ENCODE measurements at regions not wholly inside any gene's neighbourhood (a gene's known extent, or its start where the extent isn't known, plus 50 kb on each side); places are given as distances from the start of the nearest gene placed in this dataset.

DNA sequence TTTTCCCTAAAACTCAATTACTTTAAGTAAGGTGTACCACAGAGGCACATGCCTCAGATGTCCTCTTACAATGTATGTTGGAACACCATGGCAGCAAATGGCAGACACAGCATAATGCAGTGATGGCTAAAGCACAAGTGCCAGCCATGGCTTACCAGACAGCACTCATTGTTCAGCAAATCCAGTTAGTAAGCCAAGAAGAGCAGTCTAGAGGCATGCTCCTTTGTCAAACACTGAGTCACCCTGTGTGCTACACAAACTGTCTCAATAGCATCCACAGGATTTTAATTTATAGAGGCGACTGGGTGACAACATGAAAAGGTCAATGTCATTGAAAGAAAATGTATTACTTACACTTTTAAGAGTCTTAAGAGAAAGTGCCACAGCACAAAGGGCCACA, 140.6 kb downstream of the KCNA4 start:
- peaks cover 8% of the 10 kb centered on the region for H3K9me3 Mint-ChIP-seq
- no peaks in the 10 kb centered on the region for H3K27me3 Mint-ChIP-seq (ENCODE audit: low read depth)
- no peak for TF ChIP-seq CTCF (IDR thresholded peaks at IDR 0.05; ENCODE audit: unreplicated experiment in 3 of 3)
- no peak overlapping the region for H3K27ac Mint-ChIP-seq
- no peak overlapping the region for H3K4me3 Mint-ChIP-seq
- no peaks in the 10 kb centered on the region for H3K4me1 Mint-ChIP-seq
- no peaks in the 10 kb centered on the region for H3K36me3 Mint-ChIP-seq (ENCODE audit: low read depth)

GRCh38 chr11:29847219-29847618, 169.6 kb downstream of the KCNA4 start:
- no peaks in the 10 kb centered on the region for H3K9me3 Mint-ChIP-seq
- H3K27me3 Mint-ChIP-seq (ENCODE audit: low read depth) = no peaks in the 10 kb centered on the region
- H3K27ac Mint-ChIP-seq = no peak overlapping the region
- no peak for TF ChIP-seq CTCF (IDR thresholded peaks at IDR 0.05; ENCODE audit: unreplicated experiment in 3 of 3)
- no peaks in the 10 kb centered on the region for H3K36me3 Mint-ChIP-seq (ENCODE audit: low read depth)
- no peaks in the 10 kb centered on the region for H3K4me1 Mint-ChIP-seq
- no peak overlapping the region for H3K4me3 Mint-ChIP-seq

DNA sequence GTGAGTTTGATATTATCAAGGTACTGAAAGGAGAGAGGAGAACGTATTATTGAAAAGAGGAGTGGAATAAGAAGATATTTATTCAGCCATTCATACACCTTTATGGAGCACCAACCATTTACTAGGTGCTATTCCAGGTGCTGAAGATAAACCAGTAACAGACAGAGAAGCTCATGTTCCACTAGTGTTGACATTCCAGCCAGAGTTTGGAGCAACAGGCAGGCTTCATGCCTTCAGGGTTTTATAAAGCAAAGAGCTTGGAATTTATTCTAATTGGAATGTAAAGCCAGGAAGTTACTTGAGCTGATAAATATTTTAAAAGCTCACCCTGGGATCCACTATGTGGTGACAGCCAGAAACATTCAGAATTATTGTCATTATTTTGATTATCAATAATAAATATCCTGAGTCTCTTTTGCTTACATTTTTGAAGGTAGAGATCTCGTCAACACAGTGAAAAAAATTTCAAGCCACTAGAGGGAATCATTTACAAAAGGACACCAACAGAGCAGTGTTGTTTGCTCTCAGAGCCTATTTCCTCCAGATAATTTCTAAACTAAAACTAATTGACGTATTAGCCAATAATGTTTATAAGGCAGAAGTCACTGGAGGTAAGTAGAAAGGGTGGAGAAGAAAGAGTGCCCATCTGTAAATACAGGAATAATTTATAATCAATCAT, 172.0 kb downstream of the KCNA4 start:
- Mint-ChIP-seq H3K36me3 (ENCODE audit: low read depth) (no peaks in the 10 kb centered on the region), H3K27me3 (ENCODE audit: low read depth) (no peaks in the 10 kb centered on the region), H3K27ac (no peak overlapping the region), H3K9me3 (no peaks in the 10 kb centered on the region), H3K4me1 (no peaks in the 10 kb centered on the region), H3K4me3 (no peak overlapping the region)
- TF ChIP-seq CTCF (IDR thresholded peaks at IDR 0.05; ENCODE audit: unreplicated experiment in 3 of 3) = no peak

GRCh38 chr11:29844031-29844430, 172.8 kb downstream of the KCNA4 start:
- Mint-ChIP-seq H3K9me3 (no peaks in the 10 kb centered on the region), H3K27ac (no peak overlapping the region), H3K36me3 (ENCODE audit: low read depth) (no peaks in the 10 kb centered on the region), H3K27me3 (ENCODE audit: low read depth) (no peaks in the 10 kb centered on the region), H3K4me1 (no peaks in the 10 kb centered on the region), H3K4me3 (no peak overlapping the region)
- TF ChIP-seq CTCF (IDR thresholded peaks at IDR 0.05; ENCODE audit: unreplicated experiment in 3 of 3) = no peak

GRCh38 chr11:29842061-29842460, 174.8 kb downstream of the KCNA4 start:
- Mint-ChIP-seq H3K9me3 (no peaks in the 10 kb centered on the region), H3K36me3 (ENCODE audit: low read depth) (no peaks in the 10 kb centered on the region), H3K4me1 (no peaks in the 10 kb centered on the region), H3K27me3 (ENCODE audit: low read depth) (no peaks in the 10 kb centered on the region), H3K4me3 (no peak overlapping the region), H3K27ac (no peak overlapping the region)
- no peak for TF ChIP-seq CTCF (IDR thresholded peaks at IDR 0.05; ENCODE audit: unreplicated experiment in 3 of 3)

DNA sequence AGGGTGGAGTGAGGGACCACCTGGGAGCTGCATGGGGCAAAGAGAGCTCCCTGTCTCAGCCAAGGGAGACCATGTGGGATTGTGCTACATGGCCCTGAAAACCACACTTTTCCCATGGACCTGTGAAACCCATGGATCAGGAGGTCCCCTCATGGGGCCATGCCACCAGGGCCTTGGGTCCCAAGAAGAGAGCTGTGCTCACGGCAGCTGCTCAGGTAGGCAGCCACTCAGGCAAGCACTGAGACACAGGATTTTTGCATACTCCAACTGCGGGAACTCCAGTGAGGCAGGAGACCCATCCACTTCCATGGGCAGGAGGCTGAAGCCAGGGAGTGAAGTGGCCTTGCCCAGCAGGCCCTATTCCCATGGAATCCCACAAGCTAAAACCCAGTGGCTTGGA, 190.0 kb downstream of the KCNA4 start:
- no peaks in the 10 kb centered on the region for H3K36me3 Mint-ChIP-seq (ENCODE audit: low read depth)
- H3K4me3 Mint-ChIP-seq = no peak overlapping the region
- no peak for TF ChIP-seq CTCF (IDR thresholded peaks at IDR 0.05; ENCODE audit: unreplicated experiment in 3 of 3)
- H3K27ac Mint-ChIP-seq = no peak overlapping the region
- H3K4me1 Mint-ChIP-seq = no peaks in the 10 kb centered on the region
- no peaks in the 10 kb centered on the region for H3K27me3 Mint-ChIP-seq (ENCODE audit: low read depth)
- peaks cover 6% of the 10 kb centered on the region for H3K9me3 Mint-ChIP-seq
